Sigmoid colon (tissue), 4 donors: ENCODE measurements at regions not wholly inside any gene's neighbourhood (a gene's known extent, or its start where the extent isn't known, plus 50 kb on each side); places are given as distances from the start of the nearest gene placed in this dataset.

Source experiments
- POLR2A ChIP-seq, 2 donors: fragments of 450-650 bp; IDR thresholded peaks; one replicate each; pipeline ENCODE4 v1.6.1; 2016; ENCODE audit warnings: antibody characterized with exemption in 2 of 2, mild to moderate bottlenecking in 2 of 2, moderate library complexity in 2 of 2
- POLR2AphosphoS5 ChIP-seq, 4 donors: sonication (generic); formaldehyde crosslinking; IDR thresholded peaks; one replicate each; pipeline ENCODE4 v1.6.1; 2017; ENCODE audit warnings: antibody characterized with exemption in 4 of 4
- TF ChIP-seq, protein P1 (sequence below), 4 experiments: fragments of 450-650 bp in 3 of 4; fragments of 200-600 bp in 1 of 4; IDR thresholded peaks; one replicate each; pipeline ENCODE4 v1.5.1; 2016 to 2019; ENCODE audit warnings: antibody characterized with exemption in 4 of 4, mild to moderate bottlenecking in 3 of 4, moderate library complexity in 2 of 4

DNA sequence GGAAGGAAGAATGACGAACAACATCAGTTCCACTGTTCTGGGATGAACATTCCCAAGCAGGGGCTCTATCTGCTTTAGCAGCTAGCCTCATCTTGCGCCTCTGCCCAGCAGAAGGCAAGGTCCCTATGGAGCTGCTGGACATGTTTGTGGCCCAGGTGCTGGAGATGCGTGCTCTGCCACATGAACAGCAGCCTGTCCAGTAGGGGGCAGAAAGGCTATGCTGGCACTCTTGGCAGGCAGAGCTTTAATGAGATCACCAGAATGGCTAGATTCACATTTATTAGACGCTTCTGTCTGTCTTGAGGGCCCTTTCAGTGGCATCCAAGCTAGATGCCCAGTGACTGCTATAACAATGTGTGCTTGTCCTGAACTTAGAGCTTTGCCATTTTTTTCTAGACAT, 1826.0 kb downstream of the STIM2 start:
- TF ChIP-seq POLR2AphosphoS5 (IDR thresholded peaks at IDR 0.05) (no peak), POLR2A (IDR thresholded peaks at IDR 0.05) (no peak)
- TF ChIP-seq, protein P1, sequence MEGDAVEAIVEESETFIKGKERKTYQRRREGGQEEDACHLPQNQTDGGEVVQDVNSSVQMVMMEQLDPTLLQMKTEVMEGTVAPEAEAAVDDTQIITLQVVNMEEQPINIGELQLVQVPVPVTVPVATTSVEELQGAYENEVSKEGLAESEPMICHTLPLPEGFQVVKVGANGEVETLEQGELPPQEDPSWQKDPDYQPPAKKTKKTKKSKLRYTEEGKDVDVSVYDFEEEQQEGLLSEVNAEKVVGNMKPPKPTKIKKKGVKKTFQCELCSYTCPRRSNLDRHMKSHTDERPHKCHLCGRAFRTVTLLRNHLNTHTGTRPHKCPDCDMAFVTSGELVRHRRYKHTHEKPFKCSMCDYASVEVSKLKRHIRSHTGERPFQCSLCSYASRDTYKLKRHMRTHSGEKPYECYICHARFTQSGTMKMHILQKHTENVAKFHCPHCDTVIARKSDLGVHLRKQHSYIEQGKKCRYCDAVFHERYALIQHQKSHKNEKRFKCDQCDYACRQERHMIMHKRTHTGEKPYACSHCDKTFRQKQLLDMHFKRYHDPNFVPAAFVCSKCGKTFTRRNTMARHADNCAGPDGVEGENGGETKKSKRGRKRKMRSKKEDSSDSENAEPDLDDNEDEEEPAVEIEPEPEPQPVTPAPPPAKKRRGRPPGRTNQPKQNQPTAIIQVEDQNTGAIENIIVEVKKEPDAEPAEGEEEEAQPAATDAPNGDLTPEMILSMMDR (IDR thresholded peaks at IDR 0.05) = no peak
